GM12864 (cell line): ENCODE measurements at regions not wholly inside any gene's neighbourhood (a gene's known extent, or its start where the extent isn't known, plus 50 kb on each side); places are given as distances from the start of the nearest gene placed in this dataset.

Source experiments
- DNase-seq: peaks from one replicate; pipeline ENCODE4 v3.0.0-alpha.2; 2011; ENCODE audit warnings: low read depth
- H3K4me3 ChIP-seq: 2 replicates; pipeline ENCODE4 v1.5.1; 2011; ENCODE audit warnings: mild to moderate bottlenecking, low read depth, low read length, control low read depth
- CTCF ChIP-seq: IDR thresholded peaks from 2 replicates; pipeline ENCODE4 v1.5.1; 2011; ENCODE audit warnings: low read depth, mild to moderate bottlenecking, moderate library complexity, low read length, control low read depth, inconsistent platforms; ENCODE audit errors: missing control alignments

- H3K4me3 ChIP-seq, result no peak overlapping the region
- no peak for TF ChIP-seq CTCF
- no peak for DNase-seq
These were observed 88.6 kb upstream of the HNRNPU start for GRCh38 chr1:244952940-244953339.

- H3K4me3 ChIP-seq, result no peak overlapping the region
- TF ChIP-seq CTCF, result no peak
- no peak for DNase-seq
These were observed 88.1 kb upstream of the HNRNPU start for GRCh38 chr1:244952280-244952933.

GRCh38 chr1:244948416-244948815 is 84.1 kb upstream of the HNRNPU start:
- DNase-seq, result no peak
- no peak for TF ChIP-seq CTCF

GRCh38 chr1:244945109-244945671 is 80.8 kb upstream of the HNRNPU start:
- H3K4me3 ChIP-seq, result peak overlapping the region; percentile 10; the same call in 1 of the 2 replicates
- peak; percentile 79 for DNase-seq

More at GRCh38 chr1:244948416-244948815, 84.1 kb upstream of the HNRNPU start:
- no peak overlapping the region for H3K4me3 ChIP-seq

GRCh38 chr1:244941121-244941520 is 76.8 kb upstream of the HNRNPU start:
- no peak overlapping the region for H3K4me3 ChIP-seq
- TF ChIP-seq CTCF, result no peak
- peak; percentile 75 for DNase-seq

More at GRCh38 chr1:244945109-244945671, 80.8 kb upstream of the HNRNPU start:
- no peak for TF ChIP-seq CTCF

- H3K4me3 ChIP-seq, result no peak overlapping the region
- DNase-seq, result no peak
- no peak for TF ChIP-seq CTCF
These were observed 72.8 kb upstream of the HNRNPU start for GRCh38 chr1:244937099-244937498.
